ENCODE measurements at regions not wholly inside any gene's neighbourhood (a gene's known extent, or its start where the extent isn't known, plus 50 kb on each side); places are given as distances from the start of the nearest gene placed in this dataset.
A peak's percentile ranks its signal among the peaks of the same experiment; 100 is the strongest.

- Histone ChIP-seq H3K4me1 (peaks cover 0 to 11% (median 0%) of the 10 kb centered on the region in 4 donors), H3K27me3 (no peaks in the 10 kb centered on the region), H3K36me3 (no peaks in the 10 kb centered on the region), H3K27ac (no peak overlapping the region), H3K9me3 (peaks cover 0 to 3% (median 0%) of the 10 kb centered on the region in 4 donors), H3K4me3 (no peak overlapping the region)
- TF ChIP-seq EP300 (IDR thresholded peaks at IDR 0.05) (no peak), POLR2A (IDR thresholded peaks at IDR 0.05) (no peak), CTCF (IDR thresholded peaks at IDR 0.05) (no peak)
- DNase-seq (ENCODE audit: low spot score in 2 of 2) = no peak
- 90 to 96% methylated on average over 2 of the region's 2 CpGs for WGBS, 2 donors
These were observed 86.5 kb upstream of the SLC1A3 start for GRCh38 chr5:36519881-36520280.

GRCh38 chr5:36521219-36521618, 85.2 kb upstream of the SLC1A3 start:
- H3K27ac ChIP-seq = no peak overlapping the region
- no peaks in the 10 kb centered on the region for H3K27me3 ChIP-seq
- TF ChIP-seq POLR2A (IDR thresholded peaks at IDR 0.05) (no peak), CTCF (IDR thresholded peaks at IDR 0.05) (no peak), EP300 (IDR thresholded peaks at IDR 0.05) (no peak)
- no peak for DNase-seq (ENCODE audit: low spot score in 2 of 2)
- no peaks in the 10 kb centered on the region for H3K36me3 ChIP-seq
- H3K4me3 ChIP-seq = no peak overlapping the region
- H3K9me3 ChIP-seq = peaks cover 0 to 3% (median 0%) of the 10 kb centered on the region in 4 donors
- peaks cover 0 to 11% (median 0%) of the 10 kb centered on the region in 4 donors for H3K4me1 ChIP-seq
- 46 to 92% methylated on average over 1 of the region's 1 CpG for WGBS, 2 donors

- no peak overlapping the region for H3K27ac ChIP-seq
- no peak overlapping the region for H3K4me3 ChIP-seq
- peaks cover 0 to 11% (median 0%) of the 10 kb centered on the region in 4 donors for H3K4me1 ChIP-seq
- peak in 1 of 2 donors; percentile 56 for DNase-seq (ENCODE audit: low spot score in 2 of 2)
- H3K27me3 ChIP-seq = no peaks in the 10 kb centered on the region
- H3K36me3 ChIP-seq = no peaks in the 10 kb centered on the region
- 64 to 70% methylated on average over 10 of the region's 10 CpGs for WGBS, 2 donors
- TF ChIP-seq CTCF (IDR thresholded peaks at IDR 0.05) (no peak), EP300 (IDR thresholded peaks at IDR 0.05) (no peak), POLR2A (IDR thresholded peaks at IDR 0.05) (no peak)
- H3K9me3 ChIP-seq = peaks cover 0 to 3% (median 0%) of the 10 kb centered on the region in 4 donors
These were observed 84.3 kb upstream of the SLC1A3 start for GRCh38 chr5:36521838-36522745.

DNA sequence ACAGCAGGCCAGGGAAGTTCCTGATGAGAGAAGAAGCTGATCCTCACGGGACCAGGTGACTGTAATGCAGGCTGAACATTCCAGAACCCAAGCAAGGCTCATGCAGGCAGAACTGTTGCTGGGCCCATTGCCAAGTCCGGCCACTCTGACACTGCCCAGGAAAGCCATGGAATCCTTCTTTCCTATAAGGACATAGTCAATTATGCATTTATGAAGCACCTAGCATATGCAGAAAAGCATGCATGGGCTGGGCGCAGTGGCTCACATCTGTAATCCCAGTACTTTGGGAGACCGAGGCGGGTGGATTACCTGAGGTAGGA, 83.7 kb upstream of the SLC1A3 start:
- 89 to 90% methylated on average over 5 of the region's 5 CpGs for WGBS, 2 donors
- Histone ChIP-seq H3K27ac (no peak overlapping the region), H3K9me3 (peaks cover 0 to 3% (median 0%) of the 10 kb centered on the region in 4 donors), H3K36me3 (no peaks in the 10 kb centered on the region), H3K27me3 (no peaks in the 10 kb centered on the region), H3K4me1 (peaks cover 0 to 11% (median 0%) of the 10 kb centered on the region in 4 donors), H3K4me3 (no peak overlapping the region)
- TF ChIP-seq CTCF (IDR thresholded peaks at IDR 0.05) (no peak), POLR2A (IDR thresholded peaks at IDR 0.05) (no peak), EP300 (IDR thresholded peaks at IDR 0.05) (no peak)
- DNase-seq (ENCODE audit: low spot score in 2 of 2) = no peak

DNA sequence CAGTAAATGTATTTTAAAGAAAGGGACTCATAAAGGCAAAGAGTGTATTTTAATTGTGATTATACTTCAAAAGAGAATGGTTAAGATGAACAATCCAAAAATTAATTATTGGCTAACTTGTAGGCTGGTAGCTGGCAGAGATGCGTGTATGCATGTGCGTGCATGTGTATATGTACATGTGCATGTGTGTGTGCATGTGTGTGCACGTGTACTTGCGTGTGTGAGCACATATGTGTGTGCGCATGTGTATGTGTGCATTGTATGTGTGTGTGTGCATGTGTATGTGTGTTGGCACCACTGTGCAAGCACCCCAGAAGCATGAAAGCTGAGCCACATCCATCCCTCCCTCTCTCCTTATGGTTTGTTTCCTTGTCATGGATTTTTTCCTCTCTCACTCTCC, 83.0 kb upstream of the SLC1A3 start:
- 87 to 91% methylated on average over 5 of the region's 5 CpGs for WGBS, 2 donors
- no peak overlapping the region for H3K4me3 ChIP-seq
- H3K9me3 ChIP-seq = peaks cover 0 to 3% (median 0%) of the 10 kb centered on the region in 4 donors
- H3K36me3 ChIP-seq = no peaks in the 10 kb centered on the region
- H3K4me1 ChIP-seq = peaks cover 0 to 11% (median 0%) of the 10 kb centered on the region in 4 donors
- TF ChIP-seq EP300 (IDR thresholded peaks at IDR 0.05) (no peak), POLR2A (IDR thresholded peaks at IDR 0.05) (no peak), CTCF (IDR thresholded peaks at IDR 0.05) (no peak)
- no peak overlapping the region for H3K27ac ChIP-seq
- DNase-seq (ENCODE audit: low spot score in 2 of 2) = no peak
- H3K27me3 ChIP-seq = no peaks in the 10 kb centered on the region

All from tibial nerve (tissue), 4 donors.